ACHN (cell line): ENCODE measurements at regions not wholly inside any gene's neighbourhood (a gene's known extent, or its start where the extent isn't known, plus 50 kb on each side); places are given as distances from the start of the nearest gene placed in this dataset.
A peak's percentile ranks its signal among the peaks of the same experiment; 100 is the strongest.
"Not testable (repeated sequence)": the region's sequence is repeated elsewhere in the genome, so short reads cannot be mapped to it uniquely, and the experiment has no call there.

ENCODE experiments used
- DNase-seq: peaks from one replicate; pipeline ENCODE4 v3.0.0-alpha.2; 2015
- in situ Hi-C: cut with HindIII; loops from 2 replicates; pipeline ENCODE4 v1.10.0; 2017; ENCODE audit warnings: low sequenced_read_pairs, low pct_ligation_motif_present, low pct_unique_long_range_greater_than_20kb

DNA sequence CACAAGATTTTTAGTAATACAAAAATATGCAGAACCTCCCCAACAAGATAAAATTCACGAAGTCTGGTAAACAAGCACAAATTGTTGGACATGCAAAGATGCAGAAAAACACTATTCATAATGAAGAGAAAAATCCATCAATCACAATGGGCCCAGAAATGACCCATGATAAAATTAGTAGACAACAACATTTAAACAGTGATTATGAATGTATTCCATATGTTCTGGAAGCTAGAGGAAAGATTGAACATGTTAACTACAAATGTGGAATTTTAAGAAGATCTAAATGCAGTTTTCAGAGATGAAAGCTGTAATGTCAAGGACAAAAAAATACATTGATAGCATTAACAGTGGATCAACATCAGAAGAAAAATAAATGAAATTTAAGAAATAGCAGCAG is 243.3 kb upstream of the LINC00305 start:
- in situ Hi-C loops, result no loop called here
- no peak for DNase-seq

- in situ Hi-C loops, result no loop called here
- DNase-seq, result no peak
Observed at GRCh38 chr18:64384101-64384500, 235.2 kb upstream of the LINC00305 start.

GRCh38 chr18:64380117-64380516 is 231.2 kb upstream of the LINC00305 start:
- DNase-seq, result no peak
- in situ Hi-C loops, result no loop called here

DNA sequence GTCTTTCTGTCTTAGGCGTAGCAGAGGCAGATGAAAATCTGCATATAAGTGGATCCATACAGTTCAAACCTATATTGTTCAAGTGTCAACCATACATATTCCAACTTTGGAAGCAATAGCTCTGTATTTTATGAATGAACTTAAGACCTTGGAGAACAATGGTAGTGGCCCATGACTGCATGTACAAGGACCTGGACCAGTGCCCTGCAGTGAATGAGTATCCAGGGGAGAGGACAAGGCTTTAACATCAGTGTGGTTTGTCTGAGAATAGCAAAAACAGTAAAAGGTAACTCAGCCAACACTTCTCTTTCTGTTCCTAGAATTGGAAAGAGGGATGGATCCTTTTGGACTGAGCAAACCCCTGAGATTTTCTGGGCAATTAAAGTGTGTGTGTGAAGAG is 230.8 kb upstream of the LINC00305 start:
- in situ Hi-C loops, result no loop called here
- DNase-seq, result no peak

DNA sequence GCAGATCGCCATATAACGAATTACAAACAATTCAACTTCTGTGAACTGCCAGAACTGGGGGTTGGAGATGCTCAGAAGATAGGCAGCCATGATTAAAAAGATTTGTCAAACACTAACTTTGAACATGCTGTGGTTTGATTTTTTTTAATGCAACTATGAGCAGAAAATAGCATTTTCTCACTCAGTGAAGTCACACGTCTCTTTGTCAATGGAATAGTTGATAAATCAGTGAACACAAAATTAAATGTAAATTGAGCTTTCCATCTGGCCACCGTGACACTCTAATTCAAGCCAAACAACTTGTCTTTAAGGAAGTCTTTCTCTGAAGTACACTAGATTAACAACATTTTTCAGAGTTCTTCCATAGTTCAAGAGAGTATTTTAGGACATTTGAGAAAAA is 228.6 kb upstream of the LINC00305 start:
- DNase-seq, result no peak
- in situ Hi-C loops, result no loop called here

- in situ Hi-C loops, result no loop called here
- DNase-seq, result no peak
Observed at GRCh38 chr18:64372850-64373249, 224.0 kb upstream of the LINC00305 start.

GRCh38 chr18:64369830-64370440 is 221.0 kb upstream of the LINC00305 start:
- in situ Hi-C loops, DNase-seq: not testable (repeated sequence)

DNA sequence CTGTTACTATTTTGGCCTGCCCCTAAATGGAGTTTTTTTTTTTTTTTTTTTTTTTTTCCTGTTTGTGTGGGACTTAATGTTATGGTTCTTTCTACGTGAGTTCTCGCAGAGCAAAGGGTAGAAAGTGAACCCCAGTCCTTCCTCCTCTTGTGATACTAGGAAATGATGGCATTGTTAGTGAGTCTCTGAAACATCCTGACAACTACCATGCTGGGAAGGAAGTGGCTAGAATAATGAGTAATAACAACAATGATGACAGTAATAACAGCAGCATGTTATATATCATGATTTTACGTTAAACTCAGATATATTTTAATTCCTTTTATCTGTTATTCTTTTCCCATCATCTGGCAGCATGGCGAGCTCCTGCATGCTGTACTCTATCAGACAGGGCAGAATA is 216.2 kb upstream of the LINC00305 start:
- in situ Hi-C loops, result no loop called here

GRCh38 chr18:64337673-64338072 is 188.8 kb upstream of the LINC00305 start:
- DNase-seq, result no peak
- in situ Hi-C loops, result no loop called here

More for the DNA sequence above, 216.2 kb upstream of the LINC00305 start:
- DNase-seq, result no peak

DNA sequence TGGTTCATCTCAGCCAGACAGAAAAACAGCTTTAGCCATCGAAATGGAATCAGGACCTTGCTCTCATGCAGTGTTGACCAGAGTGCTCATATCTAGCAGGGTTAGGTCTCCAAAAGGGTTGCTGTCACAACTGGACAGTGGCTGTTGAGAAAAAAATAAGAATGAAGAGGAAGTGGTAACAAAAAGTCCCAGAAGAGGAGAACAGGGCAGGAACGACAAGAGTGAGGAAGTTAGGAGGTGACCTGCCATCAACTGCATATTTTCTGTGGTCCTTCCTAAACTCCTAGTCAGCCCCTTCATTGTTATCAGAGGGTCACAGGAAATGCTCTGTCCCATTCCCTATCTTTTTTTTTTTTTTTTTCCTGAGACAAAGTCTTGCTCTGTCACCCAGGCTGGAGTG is 188.1 kb upstream of the LINC00305 start:
- no peak for DNase-seq
- in situ Hi-C loops, result no loop called here

DNA sequence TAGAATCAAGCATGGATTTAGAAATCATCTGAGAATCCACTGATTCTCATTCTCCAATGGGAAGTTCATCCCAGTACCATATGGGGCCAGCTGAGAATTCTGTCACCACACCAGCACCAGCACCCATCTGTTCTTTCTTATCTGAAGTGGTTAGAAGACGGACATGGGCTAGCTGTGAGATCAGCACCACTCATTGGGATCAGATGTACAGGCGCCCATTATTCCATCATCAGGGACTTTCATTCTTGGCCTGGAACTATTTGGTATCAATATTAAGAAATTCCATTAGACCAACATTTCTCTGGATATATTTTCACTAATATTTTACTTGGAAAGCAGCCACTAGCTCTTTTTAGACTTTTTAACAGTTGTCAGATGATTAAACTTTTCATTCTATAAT is 185.9 kb upstream of the LINC00305 start:
- in situ Hi-C loops, result no loop called here
- DNase-seq, result no peak

GRCh38 chr18:64333584-64333983 is 184.7 kb upstream of the LINC00305 start:
- DNase-seq, result no peak
- in situ Hi-C loops, result no loop called here

GRCh38 chr18:64332835-64333234 is 183.9 kb upstream of the LINC00305 start:
- no peak for DNase-seq
- in situ Hi-C loops, result no loop called here

DNA sequence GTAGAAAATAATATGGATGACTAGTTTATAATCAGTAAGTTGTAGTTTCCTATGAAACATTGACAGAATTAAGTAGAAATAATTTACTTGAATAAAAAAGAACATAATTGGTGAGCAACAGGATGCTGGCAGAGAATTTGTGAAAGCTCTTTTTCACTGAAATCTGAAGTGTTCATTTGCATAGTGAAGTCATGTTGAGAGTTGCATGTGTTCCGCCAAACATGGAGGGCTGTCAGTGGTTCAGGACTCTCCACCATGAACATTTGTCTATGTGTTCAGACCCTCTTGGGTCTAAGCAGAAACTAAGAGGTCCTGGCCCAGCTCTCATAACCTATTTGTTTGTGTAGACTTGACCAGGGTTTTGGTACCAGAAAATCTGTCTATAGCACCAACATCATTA is 182.5 kb upstream of the LINC00305 start:
- in situ Hi-C loops, result no loop called here
- no peak for DNase-seq

DNA sequence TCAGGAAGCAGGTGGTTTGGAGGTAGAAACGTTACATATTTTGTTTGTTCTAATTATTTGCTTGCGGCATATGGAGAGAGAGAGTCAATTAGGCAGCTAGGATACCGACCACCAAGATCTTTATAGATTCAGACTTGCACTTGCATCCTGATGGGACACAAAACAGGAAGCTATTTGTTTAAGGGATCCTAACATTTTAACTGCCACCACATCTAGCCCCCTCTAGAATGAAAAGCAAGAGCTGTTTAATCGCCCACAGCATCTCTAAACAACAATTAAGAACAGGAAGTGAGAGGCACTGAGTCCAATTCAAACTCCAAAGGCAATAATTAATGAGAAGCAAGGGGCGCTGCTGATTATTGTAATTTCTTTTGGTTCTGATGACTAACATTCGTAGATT is 182.0 kb upstream of the LINC00305 start:
- DNase-seq, result no peak
- in situ Hi-C loops, result no loop called here

DNA sequence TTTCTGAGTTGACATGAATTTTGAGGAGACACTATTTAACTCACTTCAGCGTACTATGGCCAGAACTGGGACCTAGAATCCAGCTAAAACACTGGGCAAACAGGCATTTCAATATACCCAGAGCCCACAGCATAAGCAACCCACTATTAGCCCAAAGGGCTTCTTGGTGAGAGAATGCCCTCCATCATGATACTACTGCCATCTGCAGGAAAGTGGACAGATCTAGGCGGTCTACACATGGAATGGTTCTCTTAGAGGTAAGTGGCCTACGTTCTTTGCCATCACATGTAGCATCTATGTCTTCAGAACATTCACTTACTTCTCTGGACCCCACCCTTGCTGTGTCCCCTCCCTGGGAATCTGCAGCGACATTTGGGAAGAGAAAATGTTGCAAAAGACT is 181.3 kb upstream of the LINC00305 start:
- in situ Hi-C loops, result no loop called here
- peak; percentile 3 for DNase-seq

DNA sequence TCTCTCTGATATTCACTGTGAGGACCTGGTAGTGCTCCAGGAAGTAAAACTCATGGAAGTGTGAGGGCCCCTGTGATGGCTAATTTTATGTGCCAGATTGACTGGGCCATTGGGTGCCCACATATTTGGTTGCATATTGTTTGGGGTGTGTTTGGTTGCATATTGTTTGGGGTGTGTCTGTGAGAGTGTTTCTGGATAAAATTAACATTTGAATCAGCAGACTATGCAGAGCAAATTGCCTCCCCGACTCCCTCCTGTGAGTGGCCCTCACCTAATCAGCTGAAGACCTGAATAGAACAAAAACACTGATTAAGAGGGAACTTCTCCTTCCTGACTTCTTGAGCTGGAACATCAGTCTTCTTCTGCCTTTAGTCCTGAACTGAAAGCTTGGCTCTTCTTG is 173.3 kb upstream of the LINC00305 start:
- no peak for DNase-seq
- in situ Hi-C loops, result no loop called here

DNA sequence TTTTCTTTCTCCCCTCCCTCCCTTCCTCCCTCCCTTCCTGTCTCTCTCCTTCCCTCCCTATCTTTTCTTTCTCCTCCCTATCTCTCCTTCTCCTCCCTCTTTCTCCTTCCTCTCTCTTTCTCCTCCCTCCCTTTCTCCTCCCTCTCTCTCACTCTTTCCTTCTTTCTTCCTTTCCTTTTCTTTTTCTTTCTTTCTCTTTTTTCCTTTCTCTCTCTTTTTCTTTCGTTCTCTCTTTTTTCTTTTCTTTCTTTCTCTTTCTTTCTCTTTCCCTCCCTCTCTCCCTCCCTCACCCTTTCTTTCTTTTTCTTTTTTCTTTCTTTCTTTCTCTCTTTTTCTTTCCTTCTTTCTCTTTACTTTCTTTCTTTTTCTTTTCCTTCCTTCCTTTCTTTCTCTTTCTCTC is 169.7 kb upstream of the LINC00305 start:
- DNase-seq, result no peak
- in situ Hi-C loops, result no loop called here

DNA sequence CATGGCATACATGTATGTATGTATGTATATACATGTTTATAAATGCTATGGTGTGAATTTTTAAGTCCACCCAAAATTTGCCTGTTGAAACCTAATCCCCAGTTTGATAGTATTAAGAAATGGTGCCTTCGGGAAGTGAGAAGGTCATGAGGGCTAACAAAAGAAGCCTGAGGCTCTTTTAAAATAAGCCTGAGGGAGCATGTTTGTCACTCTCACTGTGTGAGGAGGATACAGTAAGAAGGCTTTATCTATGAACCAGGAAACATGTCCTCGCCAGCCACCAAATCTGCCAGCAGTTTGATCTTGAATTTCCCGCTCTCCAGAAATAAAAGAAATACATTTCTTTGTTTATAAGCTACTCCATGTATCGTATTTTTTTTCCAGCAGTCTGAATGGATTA is 163.0 kb upstream of the LINC00305 start:
- in situ Hi-C loops, result no loop called here
- no peak for DNase-seq

DNA sequence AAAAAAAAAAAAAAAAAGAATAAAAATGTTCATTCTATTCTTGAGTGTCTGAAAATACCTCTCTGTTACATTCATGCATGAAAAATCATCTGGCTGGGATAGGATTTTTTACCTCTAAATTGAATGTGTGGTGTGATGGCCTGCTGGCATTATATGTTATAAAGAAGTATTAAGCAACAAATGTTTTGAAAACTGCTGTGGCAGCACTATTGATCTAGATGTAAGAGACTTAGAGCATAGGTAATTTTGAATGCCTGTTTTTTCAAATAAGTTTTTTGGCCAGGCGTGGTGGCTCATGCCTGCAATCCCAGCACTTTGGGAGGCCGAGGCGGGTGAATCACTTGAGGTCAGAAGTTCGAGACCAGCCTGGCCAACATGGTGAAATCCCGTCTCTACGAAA is 147.0 kb upstream of the LINC00305 start:
- in situ Hi-C loops, result no loop called here
- no peak for DNase-seq

DNA sequence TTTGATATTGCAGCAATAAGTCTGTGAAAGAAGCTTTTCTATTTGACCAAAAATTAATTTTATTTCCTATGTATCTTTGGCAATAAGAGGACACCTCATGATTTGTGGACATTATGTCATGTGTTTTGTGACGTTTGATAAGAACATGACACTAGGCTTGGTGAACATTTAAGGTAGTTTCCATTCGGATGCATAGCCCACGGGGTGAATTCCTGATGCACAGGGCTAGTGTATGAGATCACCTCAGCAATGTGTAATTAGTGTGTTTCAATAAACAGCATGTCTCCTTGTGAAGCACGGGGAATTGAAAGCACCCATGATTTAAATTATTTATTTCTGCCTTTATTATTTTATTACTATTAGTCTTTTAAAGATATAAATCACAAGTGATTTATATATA is 146.1 kb upstream of the LINC00305 start:
- in situ Hi-C loops, result no loop called here
- DNase-seq, result no peak
